ENCODE measurements at regions not wholly inside any gene's neighbourhood (a gene's known extent, or its start where the extent isn't known, plus 50 kb on each side); places are given as distances from the start of the nearest gene placed in this dataset.
"Not testable (repeated sequence)": the region's sequence is repeated elsewhere in the genome, so short reads cannot be mapped to it uniquely, and the experiment has no call there.

GRCh38 chr1:244768186-244768585, 67.3 kb upstream of the COX20 start:
- CTCF ChIA-PET = no interaction called here
- H2AFZ ChIP-seq (ENCODE audit: low read depth, low read length, poor library complexity, severe bottlenecking) = no peak overlapping the region
- TF ChIP-seq EGR1 (IDR thresholded peaks at IDR 0.05; ENCODE audit: low read depth) = no peak
- no peak for TF ChIP-seq SP1 (IDR thresholded peaks at IDR 0.05; ENCODE audit: low read depth)
- TF ChIP-seq SRF (IDR thresholded peaks at IDR 0.05; ENCODE audit: low read depth) = no peak
- TF ChIP-seq ZFX (IDR thresholded peaks at IDR 0.05) = no peak
- TF ChIP-seq ZNF274 (IDR thresholded peaks at IDR 0.05; ENCODE audit: low read depth, low read length) = no peak
- no peak for TF ChIP-seq CBX3 (IDR thresholded peaks at IDR 0.05; ENCODE audit: low read depth)
- TF ChIP-seq ZBTB33 (IDR thresholded peaks at IDR 0.05; ENCODE audit: extremely low read depth, insufficient replicate concordance, low read length) = no peak
- TF ChIP-seq FOSL1 (IDR thresholded peaks at IDR 0.05; ENCODE audit: low read depth) = no peak
- TF ChIP-seq EZH2phosphoT487 (IDR thresholded peaks at IDR 0.05; ENCODE audit: borderline replicate concordance) = no peak
- no peak for TF ChIP-seq JUND (IDR thresholded peaks at IDR 0.05)

DNA sequence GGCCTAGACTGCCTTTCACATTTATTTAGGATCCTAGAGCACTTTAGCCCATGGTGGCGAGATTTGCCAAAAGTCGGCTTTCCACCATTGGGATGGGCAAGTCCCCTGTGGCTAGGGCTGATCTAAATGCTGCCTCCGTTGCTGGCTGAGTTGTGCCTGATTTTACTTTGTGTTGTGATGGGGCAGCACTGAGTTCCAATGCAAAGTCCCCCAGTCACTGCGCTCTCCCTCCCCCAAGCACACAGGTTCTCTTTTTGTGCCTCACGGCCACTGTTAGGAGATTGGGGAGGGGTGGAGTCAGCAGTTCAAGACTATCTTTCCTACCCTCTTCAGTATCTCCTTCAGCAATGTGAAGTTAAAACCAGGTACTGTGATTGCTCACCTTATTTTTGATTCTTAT, 66.7 kb upstream of the COX20 start:
- H3K9me2 ChIP-seq (ENCODE audit: insufficient read depth) = no peaks in the 10 kb centered on the region
- H2AFZ ChIP-seq (ENCODE audit: low read depth, low read length, poor library complexity, severe bottlenecking) = no peak overlapping the region
- H3K4me2 ChIP-seq (ENCODE audit: low read length) = no peak overlapping the region
- intact Hi-C loops (cut with micrococcal nuclease) = no loop called here
- DNase-seq (ENCODE audit: low read depth, low spot score) (no peak), ATAC-seq (no peak)
- CTCF ChIA-PET = no interaction called here
- no peaks in the 10 kb centered on the region for H3K79me2 ChIP-seq (ENCODE audit: insufficient read depth, low read length)
- H3K4me3 ChIP-seq (replicated peaks in 1 of 2; ENCODE audit: low read depth in 1 of 2, low read length in 2 of 2) = no peak overlapping the region
- no peak overlapping the region for H3K27ac ChIP-seq (ENCODE audit: low read depth, low read length)
- H3K27me3 ChIP-seq (ENCODE audit: insufficient read depth, low read length) = no peaks in the 10 kb centered on the region
- no TSS peak for BruUV-seq (replicated peaks)
- RAD21 ChIA-PET (ENCODE audit: low non-redundant PET in 1 of 2, low total read pairs in 2 of 2, uncharacterized antibody in 2 of 2, unreplicated experiment in 2 of 2) = no interaction called here
- POLR2A ChIA-PET = no interaction called here
- H3K4me1 ChIP-seq (ENCODE audit: control insufficient read depth in 1 of 2, insufficient read depth in 2 of 2, low read length in 2 of 2) = peaks cover 3 to 4% of the 10 kb centered on the region in 2 experiments; a peak in 3 of 4 replicates
- no peaks in the 10 kb centered on the region for H3K36me3 ChIP-seq (ENCODE audit: control insufficient read depth in 1 of 2, insufficient read depth in 2 of 2, low read length in 2 of 2)
- H3K9ac ChIP-seq (ENCODE audit: low read length) = no peak overlapping the region
- no peak for TF ChIP-seq POLR2A (IDR thresholded peaks at IDR 0.05; ENCODE audit: borderline replicate concordance, extremely low read depth, insufficient read depth, insufficient read length)
- TF ChIP-seq ZFX (IDR thresholded peaks at IDR 0.05) = no peak
- no peak for TF ChIP-seq SRF (IDR thresholded peaks at IDR 0.05; ENCODE audit: low read depth)
- no peak for TF ChIP-seq CEBPB (IDR thresholded peaks at IDR 0.05; ENCODE audit: low read depth)
- no peak for TF ChIP-seq EGR1 (IDR thresholded peaks at IDR 0.05; ENCODE audit: low read depth)
- no peaks in the 10 kb centered on the region for H4K20me1 ChIP-seq (ENCODE audit: insufficient read depth)
- H3K9me3 ChIP-seq (ENCODE audit: control insufficient read depth in 1 of 2, insufficient read depth in 1 of 2, low read depth in 1 of 2, low read length in 2 of 2) = no peaks in the 10 kb centered on the region

More at GRCh38 chr1:244768186-244768585, 67.3 kb upstream of the COX20 start:
- no peak overlapping the region for H3K4me2 ChIP-seq (ENCODE audit: low read length)
- ATAC-seq (no peak), DNase-seq (ENCODE audit: low read depth, low spot score) (no peak)
- H3K9me3 ChIP-seq (ENCODE audit: control insufficient read depth in 1 of 2, insufficient read depth in 1 of 2, low read depth in 1 of 2, low read length in 2 of 2) = no peaks in the 10 kb centered on the region
- no peaks in the 10 kb centered on the region for H3K9me2 ChIP-seq (ENCODE audit: insufficient read depth)
- intact Hi-C loops (cut with micrococcal nuclease) = no loop called here
- H3K9ac ChIP-seq (ENCODE audit: low read length) = no peak overlapping the region
- H3K79me2 ChIP-seq (ENCODE audit: insufficient read depth, low read length) = no peaks in the 10 kb centered on the region
- H3K27me3 ChIP-seq (ENCODE audit: insufficient read depth, low read length) = no peaks in the 10 kb centered on the region
- no TSS peak for BruUV-seq (replicated peaks)
- H4K20me1 ChIP-seq (ENCODE audit: insufficient read depth) = no peaks in the 10 kb centered on the region
- POLR2A ChIA-PET = no interaction called here
- no peaks in the 10 kb centered on the region for H3K36me3 ChIP-seq (ENCODE audit: control insufficient read depth in 1 of 2, insufficient read depth in 2 of 2, low read length in 2 of 2)
- H3K4me1 ChIP-seq (ENCODE audit: control insufficient read depth in 1 of 2, insufficient read depth in 2 of 2, low read length in 2 of 2) = peaks cover 3 to 4% of the 10 kb centered on the region in 2 experiments; a peak in 3 of 4 replicates
- no peak overlapping the region for H3K4me3 ChIP-seq (replicated peaks in 1 of 2; ENCODE audit: low read depth in 1 of 2, low read length in 2 of 2)
- RAD21 ChIA-PET (ENCODE audit: low non-redundant PET in 1 of 2, low total read pairs in 2 of 2, uncharacterized antibody in 2 of 2, unreplicated experiment in 2 of 2) = no interaction called here
- H3K27ac ChIP-seq (ENCODE audit: low read depth, low read length) = no peak overlapping the region

DNA sequence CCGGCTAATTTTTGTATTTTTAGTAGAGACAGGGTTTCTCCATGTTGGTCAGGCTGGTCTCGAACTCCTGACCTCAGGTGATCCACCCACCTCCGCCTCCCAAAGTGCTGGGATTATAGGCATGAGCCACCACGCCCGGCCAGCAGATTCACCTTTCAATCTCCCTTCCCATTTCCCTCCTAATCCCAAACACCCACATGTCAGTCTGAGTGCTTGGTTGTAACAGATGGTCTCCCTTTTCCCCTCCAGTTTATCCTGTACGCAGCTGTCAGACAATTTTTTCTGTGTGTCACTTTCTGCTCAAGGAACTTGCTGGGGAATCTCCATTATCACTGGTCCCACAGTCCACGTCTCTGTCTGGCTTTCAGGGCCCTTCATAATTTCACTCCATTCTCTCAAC, 64.9 kb upstream of the COX20 start:
- H3K27me3 ChIP-seq (ENCODE audit: insufficient read depth, low read length); H3K4me3 ChIP-seq (replicated peaks in 1 of 2; ENCODE audit: low read depth in 1 of 2, low read length in 2 of 2); H3K9ac ChIP-seq (ENCODE audit: low read length); RAD21 ChIA-PET (ENCODE audit: low non-redundant PET in 1 of 2, low total read pairs in 2 of 2, uncharacterized antibody in 2 of 2, unreplicated experiment in 2 of 2); POLR2A ChIA-PET; intact Hi-C loops (cut with micrococcal nuclease); CTCF ChIA-PET; BruUV-seq (replicated peaks); H3K9me3 ChIP-seq (ENCODE audit: control insufficient read depth in 1 of 2, insufficient read depth in 1 of 2, low read depth in 1 of 2, low read length in 2 of 2); H3K27ac ChIP-seq (ENCODE audit: low read depth, low read length); H3K79me2 ChIP-seq (ENCODE audit: insufficient read depth, low read length); H4K20me1 ChIP-seq (ENCODE audit: insufficient read depth); ATAC-seq; H2AFZ ChIP-seq (ENCODE audit: low read depth, low read length, poor library complexity, severe bottlenecking); H3K4me2 ChIP-seq (ENCODE audit: low read length); H3K9me2 ChIP-seq (ENCODE audit: insufficient read depth); DNase-seq (ENCODE audit: low read depth, low spot score); H3K36me3 ChIP-seq (ENCODE audit: control insufficient read depth in 1 of 2, insufficient read depth in 2 of 2, low read length in 2 of 2); H3K4me1 ChIP-seq (ENCODE audit: control insufficient read depth in 1 of 2, insufficient read depth in 2 of 2, low read length in 2 of 2): not testable (repeated sequence)

All from HCT116 (cell line).